Neural cell (in vitro differentiated cells): ENCODE measurements at regions not wholly inside any gene's neighbourhood (a gene's known extent, or its start where the extent isn't known, plus 50 kb on each side); places are given as distances from the start of the nearest gene placed in this dataset.

Experiments used
- CTCF ChIP-seq: fragments of 450-650 bp; IDR thresholded peaks from 2 replicates; pipeline ENCODE4 v1.5.1; 2014; ENCODE audit warnings: antibody characterized with exemption, mild to moderate bottlenecking, moderate library complexity; ENCODE audit not compliant: poor library complexity, severe bottlenecking
- EZH2 ChIP-seq: fragments of 200-600, 300-800 bp; shearing (Covaris generic), sonication (generic); IDR thresholded peaks from 2 replicates; pipeline ENCODE4 v1.6.1; 2014; ENCODE audit warnings: antibody characterized with exemption, low read length, borderline replicate concordance, mild to moderate bottlenecking; ENCODE audit not compliant: insufficient read depth, poor library complexity, severe bottlenecking
- MXI1 ChIP-seq: fragments of 450-650 bp; conservative IDR thresholded peaks from 2 replicates; pipeline ENCODE4 v1.6.1; 2014; ENCODE audit warnings: antibody characterized with exemption, mild to moderate bottlenecking; ENCODE audit not compliant: poor library complexity, severe bottlenecking
- POLR2AphosphoS5 ChIP-seq: IDR thresholded peaks from 2 replicates; pipeline ENCODE4 v1.6.1; 2012
- RAD21 ChIP-seq: fragments of 450-650 bp; conservative IDR thresholded peaks from 2 replicates; pipeline ENCODE4 v1.6.1; 2014; ENCODE audit warnings: antibody characterized with exemption, mild to moderate bottlenecking, moderate library complexity
- REST ChIP-seq: IDR thresholded peaks from 2 replicates; pipeline ENCODE4 v1.6.1; 2012; ENCODE audit warnings: borderline replicate concordance
- SMC3 ChIP-seq: fragments of 450-650 bp; conservative IDR thresholded peaks from 2 replicates; pipeline ENCODE4 v1.6.1; 2014; ENCODE audit warnings: antibody characterized with exemption, mild to moderate bottlenecking, moderate library complexity; ENCODE audit not compliant: poor library complexity

- TF ChIP-seq CTCF = no peak
- no peak for TF ChIP-seq POLR2AphosphoS5
- TF ChIP-seq REST = no peak
- TF ChIP-seq EZH2 = no peak
- TF ChIP-seq SMC3 = no peak
- no peak for TF ChIP-seq RAD21
- no peak for TF ChIP-seq MXI1
These were observed 183.7 kb upstream of the LDB2 start for GRCh38 chr4:17082186-17082585.
